ENCODE measurements at regions not wholly inside any gene's neighbourhood (a gene's known extent, or its start where the extent isn't known, plus 50 kb on each side); places are given as distances from the start of the nearest gene placed in this dataset.
"Not testable (repeated sequence)": the region's sequence is repeated elsewhere in the genome, so short reads cannot be mapped to it uniquely, and the experiment has no call there.

- Histone ChIP-seq H3K4me1 (ENCODE audit: insufficient read depth) (no peaks in the 10 kb centered on the region), H3K4me3 (no peak overlapping the region), H3K27ac (no peak overlapping the region), H3K27me3 (no peaks in the 10 kb centered on the region), H3K9me3 (no peaks in the 10 kb centered on the region), H3K36me3 (no peaks in the 10 kb centered on the region)
- intact Hi-C loops (cut with DNase I), result no loop called here
- no peak for DNase-seq
- WGBS, 3 donors, result 88 to 96% (median 93%) methylated on average over 7 of the region's 7 CpGs
- no peak for TF ChIP-seq EP300 (IDR thresholded peaks at IDR 0.05)
- TF ChIP-seq CTCF (IDR thresholded peaks at IDR 0.05), result no peak
- TF ChIP-seq POLR2A (IDR thresholded peaks at IDR 0.05), result no peak
Observed at GRCh38 chr2:47715552-47715951, 67.4 kb upstream of the MSH6 start.

GRCh38 chr2:47708801-47709499 is 74.0 kb upstream of the MSH6 start:
- intact Hi-C loops (cut with DNase I), result no loop called here
- 92 to 94% (median 93%) methylated on average over 4 of the region's 4 CpGs for WGBS, 3 donors

GRCh38 chr2:47704287-47704686 is 78.7 kb upstream of the MSH6 start:
- H3K4me3 ChIP-seq, result no peak overlapping the region
- no peaks in the 10 kb centered on the region for H3K36me3 ChIP-seq
- WGBS, 3 donors, result 4 to 23% (median 9%) methylated on average over 2 of the region's 2 CpGs
- H3K9me3 ChIP-seq, result no peaks in the 10 kb centered on the region
- TF ChIP-seq POLR2A (IDR thresholded peaks at IDR 0.05), result no peak
- no peak for TF ChIP-seq CTCF (IDR thresholded peaks at IDR 0.05)
- no peak for TF ChIP-seq EP300 (IDR thresholded peaks at IDR 0.05)
- intact Hi-C loops (cut with DNase I), result no loop called here
- H3K4me1 ChIP-seq (ENCODE audit: insufficient read depth), result no peaks in the 10 kb centered on the region
- H3K27me3 ChIP-seq, result no peaks in the 10 kb centered on the region
- DNase-seq, result no peak
- H3K27ac ChIP-seq, result no peak overlapping the region

More at GRCh38 chr2:47708801-47709499, 74.0 kb upstream of the MSH6 start:
- H3K9me3 ChIP-seq, result no peaks in the 10 kb centered on the region
- H3K4me3 ChIP-seq, result no peak overlapping the region
- no peak overlapping the region for H3K27ac ChIP-seq
- no peaks in the 10 kb centered on the region for H3K27me3 ChIP-seq
- no peak for DNase-seq
- TF ChIP-seq CTCF (IDR thresholded peaks at IDR 0.05) (no peak), EP300 (IDR thresholded peaks at IDR 0.05) (no peak), POLR2A (IDR thresholded peaks at IDR 0.05) (no peak)
- no peaks in the 10 kb centered on the region for H3K36me3 ChIP-seq
- H3K4me1 ChIP-seq (ENCODE audit: insufficient read depth), result no peaks in the 10 kb centered on the region

- Histone ChIP-seq H3K36me3 (no peaks in the 10 kb centered on the region), H3K27me3 (no peaks in the 10 kb centered on the region), H3K27ac (no peak overlapping the region), H3K9me3 (no peaks in the 10 kb centered on the region), H3K4me1 (ENCODE audit: insufficient read depth) (no peaks in the 10 kb centered on the region), H3K4me3 (no peak overlapping the region)
- TF ChIP-seq CTCF (IDR thresholded peaks at IDR 0.05), result no peak
- no peak for TF ChIP-seq EP300 (IDR thresholded peaks at IDR 0.05)
- no peak for TF ChIP-seq POLR2A (IDR thresholded peaks at IDR 0.05)
- intact Hi-C loops (cut with DNase I), result no loop called here
- DNase-seq, result no peak
- WGBS, 3 donors, result 88 to 96% (median 95%) methylated on average over 1 of the region's 1 CpG
Observed at GRCh38 chr2:47699533-47700215, 83.3 kb upstream of the MSH6 start.

- H3K4me1 ChIP-seq (ENCODE audit: insufficient read depth); H3K36me3 ChIP-seq; intact Hi-C loops (cut with DNase I); H3K4me3 ChIP-seq; H3K27ac ChIP-seq; DNase-seq; H3K9me3 ChIP-seq; H3K27me3 ChIP-seq: not testable (repeated sequence)
- 45 to 64% (median 64%) methylated on average over 4 of the region's 4 CpGs for WGBS, 3 donors
Observed at GRCh38 chr2:47698436-47698972, 84.4 kb upstream of the MSH6 start.

- H3K4me1 ChIP-seq (ENCODE audit: insufficient read depth); H3K9me3 ChIP-seq; DNase-seq; H3K4me3 ChIP-seq; H3K27ac ChIP-seq; H3K36me3 ChIP-seq; intact Hi-C loops (cut with DNase I); H3K27me3 ChIP-seq: not testable (repeated sequence)
- 57 to 64% (median 59%) methylated on average over 14 of the region's 14 CpGs for WGBS, 3 donors
Observed at GRCh38 chr2:47697681-47698435, 85.1 kb upstream of the MSH6 start.
